ENCODE measurements at regions not wholly inside any gene's neighbourhood (a gene's known extent, or its start where the extent isn't known, plus 50 kb on each side); places are given as distances from the start of the nearest gene placed in this dataset.
"Not testable (repeated sequence)": the region's sequence is repeated elsewhere in the genome, so short reads cannot be mapped to it uniquely, and the experiment has no call there.

GRCh38 chr17:37859451-37859850 lies 64.8 kb upstream of the TBC1D3K start:
- no peak for DNase-seq

- DNase-seq: not testable (repeated sequence)
Measured at GRCh38 chr17:37858391-37858790, 65.8 kb upstream of the TBC1D3K start.

- no peak for DNase-seq
Measured at GRCh38 chr17:37856245-37856644, 68.0 kb upstream of the TBC1D3K start.

GRCh38 chr17:37849617-37849972 lies 74.6 kb upstream of the TBC1D3K start:
- DNase-seq: no peak

- DNase-seq: peak; percentile 97
Measured at GRCh38 chr17:37848690-37849616, 75.3 kb upstream of the TBC1D3K start.

- DNase-seq: no peak
Measured at GRCh38 chr17:37847811-37848331, 76.3 kb upstream of the TBC1D3K start.

GRCh38 chr17:37847102-37847501 lies 77.1 kb upstream of the TBC1D3K start:
- no peak for DNase-seq

GRCh38 chr17:37844977-37845293 lies 79.3 kb upstream of the TBC1D3K start:
- DNase-seq: no peak

- peak; percentile 71 for DNase-seq
Measured at GRCh38 chr17:37844158-37844976, 79.8 kb upstream of the TBC1D3K start.

GRCh38 chr17:37842401-37842800 lies 81.8 kb upstream of the TBC1D3K start:
- no peak for DNase-seq

GRCh38 chr17:37841232-37841631 lies 83.0 kb upstream of the TBC1D3K start:
- DNase-seq: no peak

GRCh38 chr17:37840576-37840975 lies 83.6 kb upstream of the TBC1D3K start:
- DNase-seq: no peak

GRCh38 chr17:37839196-37839978 lies 84.8 kb upstream of the TBC1D3K start:
- no peak for DNase-seq

- no peak for DNase-seq
Measured at GRCh38 chr17:37838276-37838675, 85.9 kb upstream of the TBC1D3K start.

- no peak for DNase-seq
Measured at GRCh38 chr17:37836593-37836992, 87.6 kb upstream of the TBC1D3K start.

- no peak for DNase-seq
Measured at GRCh38 chr17:37834168-37834567, 89.3 kb upstream of the HNF1B start.

GRCh38 chr17:37833237-37833859 lies 88.5 kb upstream of the HNF1B start:
- no peak for DNase-seq

GRCh38 chr17:37831986-37832385 lies 87.1 kb upstream of the HNF1B start:
- no peak for DNase-seq

GRCh38 chr17:37831492-37831891 lies 86.6 kb upstream of the HNF1B start:
- DNase-seq: no peak

- DNase-seq: no peak
Measured at GRCh38 chr17:37830151-37830993, 85.5 kb upstream of the HNF1B start.

GRCh38 chr17:37829592-37830123 lies 84.8 kb upstream of the HNF1B start:
- no peak for DNase-seq

All from EL (cell line).